Transverse colon (tissue), 3 donors: ENCODE measurements at regions not wholly inside any gene's neighbourhood (a gene's known extent, or its start where the extent isn't known, plus 50 kb on each side); places are given as distances from the start of the nearest gene placed in this dataset.

Experiments used
- POLR2A ChIP-seq: fragments of 450-650 bp; IDR thresholded peaks from one replicate; pipeline ENCODE4 v1.6.1; 2016; ENCODE audit warnings: antibody characterized with exemption, mild to moderate bottlenecking, moderate library complexity
- TF ChIP-seq, protein P1 (sequence below), 5 experiments: fragments of 200-600 bp in 3 of 5; fragments of 450-650 bp in 2 of 5; sonication (generic) in 3 of 5; IDR thresholded peaks; 1 replicate in 2 of 5; 2 replicates in 3 of 5; pipeline ENCODE4 v1.5.1; 2016 to 2017; ENCODE audit warnings: antibody characterized with exemption in 5 of 5, inconsistent platforms in 3 of 5, mild to moderate bottlenecking in 2 of 5, moderate library complexity in 1 of 5

DNA sequence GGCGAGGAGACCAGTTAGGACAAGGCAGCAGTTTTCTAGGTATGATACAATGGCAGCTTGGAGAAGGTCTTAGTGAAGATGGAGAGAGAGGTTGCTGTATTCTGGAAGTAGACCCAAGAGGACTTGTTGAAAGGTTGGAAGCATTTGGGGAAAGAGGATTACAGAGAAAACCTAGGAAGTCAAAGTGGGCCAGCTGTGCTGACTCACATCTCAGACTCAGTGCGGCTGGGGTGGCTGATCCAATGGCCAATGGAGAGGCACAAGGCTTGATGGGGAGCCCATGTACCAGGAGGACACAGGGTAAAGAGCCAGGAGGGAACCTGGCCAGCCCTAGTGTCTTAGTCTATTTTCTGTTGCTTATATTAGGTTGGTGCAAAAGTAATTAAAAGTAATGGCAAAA is 194.5 kb upstream of the GALNT17 start:
- no peak for TF ChIP-seq POLR2A
- TF ChIP-seq, protein P1, sequence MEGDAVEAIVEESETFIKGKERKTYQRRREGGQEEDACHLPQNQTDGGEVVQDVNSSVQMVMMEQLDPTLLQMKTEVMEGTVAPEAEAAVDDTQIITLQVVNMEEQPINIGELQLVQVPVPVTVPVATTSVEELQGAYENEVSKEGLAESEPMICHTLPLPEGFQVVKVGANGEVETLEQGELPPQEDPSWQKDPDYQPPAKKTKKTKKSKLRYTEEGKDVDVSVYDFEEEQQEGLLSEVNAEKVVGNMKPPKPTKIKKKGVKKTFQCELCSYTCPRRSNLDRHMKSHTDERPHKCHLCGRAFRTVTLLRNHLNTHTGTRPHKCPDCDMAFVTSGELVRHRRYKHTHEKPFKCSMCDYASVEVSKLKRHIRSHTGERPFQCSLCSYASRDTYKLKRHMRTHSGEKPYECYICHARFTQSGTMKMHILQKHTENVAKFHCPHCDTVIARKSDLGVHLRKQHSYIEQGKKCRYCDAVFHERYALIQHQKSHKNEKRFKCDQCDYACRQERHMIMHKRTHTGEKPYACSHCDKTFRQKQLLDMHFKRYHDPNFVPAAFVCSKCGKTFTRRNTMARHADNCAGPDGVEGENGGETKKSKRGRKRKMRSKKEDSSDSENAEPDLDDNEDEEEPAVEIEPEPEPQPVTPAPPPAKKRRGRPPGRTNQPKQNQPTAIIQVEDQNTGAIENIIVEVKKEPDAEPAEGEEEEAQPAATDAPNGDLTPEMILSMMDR (IDR thresholded peaks at IDR 0.05) = no peak
